Loucy (cell line): ENCODE measurements at regions not wholly inside any gene's neighbourhood (a gene's known extent, or its start where the extent isn't known, plus 50 kb on each side); places are given as distances from the start of the nearest gene placed in this dataset.

Source experiments
- H2AFZ ChIP-seq: fragments of 200-600 bp; sonication (generic); 2 replicates; pipeline ENCODE4 v1.6.0; 2016; ENCODE audit warnings: antibody characterized with exemption, mild to moderate bottlenecking, low read length, moderate library complexity
- H3F3A ChIP-seq: fragments of 200-600 bp; 2 replicates; pipeline ENCODE4 v1.6.0; 2016; ENCODE audit warnings: antibody characterized with exemption, low read depth, mild to moderate bottlenecking
- H3K27me3 ChIP-seq: fragments of 200-600 bp; sonication (generic); 2 replicates; pipeline ENCODE4 v1.6.1; 2014; ENCODE audit warnings: low read length, mild to moderate bottlenecking; ENCODE audit not compliant: insufficient read depth, poor library complexity, severe bottlenecking
- H3K36me3 ChIP-seq: fragments of 200-600 bp; sonication (generic); 2 replicates; pipeline ENCODE4 v1.6.1; 2016; ENCODE audit warnings: low read length; ENCODE audit not compliant: insufficient read depth
- H3K4me1 ChIP-seq: fragments of 200-600 bp; sonication (generic); 2 replicates; pipeline ENCODE4 v1.5.1; 2014; ENCODE audit warnings: low read length, mild to moderate bottlenecking; ENCODE audit not compliant: insufficient read depth, poor library complexity, severe bottlenecking
- H3K4me2 ChIP-seq: fragments of 200-600 bp; sonication (generic); 2 replicates; pipeline ENCODE4 v1.6.0; 2014; ENCODE audit warnings: antibody characterized with exemption, low read length, low read depth, mild to moderate bottlenecking; ENCODE audit not compliant: poor library complexity, severe bottlenecking
- H3K4me3 ChIP-seq: fragments of 200-600 bp; sonication (generic); 2 replicates; pipeline ENCODE4 v1.5.1; 2014; ENCODE audit warnings: low read length, mild to moderate bottlenecking, mixed read lengths; ENCODE audit not compliant: poor library complexity, severe bottlenecking
- H3K79me2 ChIP-seq: fragments of 200-600 bp; sonication (generic); 2 replicates; pipeline ENCODE4 v1.6.1; 2014; ENCODE audit warnings: low read length; ENCODE audit not compliant: insufficient read depth
- H3K9ac ChIP-seq: fragments of 200-600 bp; sonication (generic); 2 replicates; pipeline ENCODE4 v1.6.0; 2014; ENCODE audit warnings: mild to moderate bottlenecking, low read depth, low read length, moderate library complexity; ENCODE audit not compliant: poor library complexity, severe bottlenecking
- H3K9me2 ChIP-seq: fragments of 200-600 bp; sonication (generic); replicated peaks from 2 replicates; pipeline ENCODE4 v1.6.1; 2016; ENCODE audit warnings: low read depth, low read length, mixed read lengths
- H3K9me3 ChIP-seq: fragments of 200-600 bp; sonication (generic); 2 replicates; pipeline ENCODE4 v1.6.1; 2014; ENCODE audit warnings: mild to moderate bottlenecking, antibody characterized with exemption, low read length, low read depth; ENCODE audit not compliant: insufficient read depth
- H4K20me1 ChIP-seq: fragments of 200-600 bp; sonication (generic); 2 replicates; pipeline ENCODE4 v1.6.0; 2014; ENCODE audit warnings: antibody characterized with exemption, low read length, mild to moderate bottlenecking; ENCODE audit not compliant: insufficient read depth, poor library complexity, severe bottlenecking
- CTCF ChIP-seq: fragments of 200-600 bp; sonication (generic); conservative IDR thresholded peaks from 2 replicates; pipeline ENCODE4 v1.5.1; 2014; ENCODE audit warnings: mild to moderate bottlenecking, antibody characterized with exemption, low read length
- EZH2phosphoT487 ChIP-seq: fragments of 200-600 bp; IDR thresholded peaks from 2 replicates; pipeline ENCODE4 v1.6.1; 2018; ENCODE audit warnings: antibody characterized with exemption, mild to moderate bottlenecking, moderate library complexity, borderline replicate concordance

GRCh38 chrX:82912382-82912781, 595.7 kb upstream of the POU3F4 start:
- H2AFZ ChIP-seq: no peak overlapping the region
- H3K9ac ChIP-seq: no peak overlapping the region
- H4K20me1 ChIP-seq: no peaks in the 10 kb centered on the region
- no peak overlapping the region for H3K4me2 ChIP-seq
- no peaks in the 10 kb centered on the region for H3K36me3 ChIP-seq
- no peaks in the 10 kb centered on the region for H3K27me3 ChIP-seq
- TF ChIP-seq EZH2phosphoT487: no peak
- TF ChIP-seq CTCF: no peak
- H3K9me2 ChIP-seq: no peaks in the 10 kb centered on the region
- no peaks in the 10 kb centered on the region for H3K4me1 ChIP-seq
- no peak overlapping the region for H3K4me3 ChIP-seq
- H3K9me3 ChIP-seq: no peaks in the 10 kb centered on the region
- no peaks in the 10 kb centered on the region for H3F3A ChIP-seq
- H3K79me2 ChIP-seq: no peaks in the 10 kb centered on the region

GRCh38 chrX:82934980-82935379, 573.1 kb upstream of the POU3F4 start:
- TF ChIP-seq CTCF (no peak), EZH2phosphoT487 (no peak)
- H3K4me2 ChIP-seq: no peak overlapping the region
- no peaks in the 10 kb centered on the region for H3K9me3 ChIP-seq
- H3K9me2 ChIP-seq: no peaks in the 10 kb centered on the region
- H3K27me3 ChIP-seq: no peaks in the 10 kb centered on the region
- H3K36me3 ChIP-seq: no peaks in the 10 kb centered on the region
- H3F3A ChIP-seq: no peaks in the 10 kb centered on the region
- no peak overlapping the region for H3K9ac ChIP-seq
- no peaks in the 10 kb centered on the region for H3K79me2 ChIP-seq
- H4K20me1 ChIP-seq: no peaks in the 10 kb centered on the region
- no peak overlapping the region for H3K4me3 ChIP-seq
- H3K4me1 ChIP-seq: no peaks in the 10 kb centered on the region
- H2AFZ ChIP-seq: no peak overlapping the region

GRCh38 chrX:82945332-82945731, 562.8 kb upstream of the POU3F4 start:
- Histone ChIP-seq H3K9me3 (no peaks in the 10 kb centered on the region), H3K79me2 (no peaks in the 10 kb centered on the region), H4K20me1 (no peaks in the 10 kb centered on the region), H3K9me2 (no peaks in the 10 kb centered on the region), H3K27me3 (no peaks in the 10 kb centered on the region), H3K4me1 (no peaks in the 10 kb centered on the region), H3K9ac (no peak overlapping the region), H3F3A (no peaks in the 10 kb centered on the region), H3K4me2 (no peak overlapping the region), H3K4me3 (no peak overlapping the region), H3K36me3 (no peaks in the 10 kb centered on the region), H2AFZ (no peak overlapping the region)
- no peak for TF ChIP-seq EZH2phosphoT487
- TF ChIP-seq CTCF: no peak
